CD14-positive monocyte (primary cell): ENCODE measurements at regions not wholly inside any gene's neighbourhood (a gene's known extent, or its start where the extent isn't known, plus 50 kb on each side); places are given as distances from the start of the nearest gene placed in this dataset.

ENCODE experiments used
- DNase-seq, 3 donors: peaks; one replicate each; pipeline ENCODE4 v3.0.0-alpha.2; 2011 to 2022
- H2AFZ ChIP-seq: 2 replicates; pipeline ENCODE4 v1.6.0; 2012; ENCODE audit warnings: mild to moderate bottlenecking, low read depth, low read length, inconsistent platforms; ENCODE audit not compliant: insufficient read depth, poor library complexity, severe bottlenecking
- H3K27ac ChIP-seq, 2 donors: 1 replicate in 1 of 2; 2 replicates in 1 of 2; pipeline ENCODE4 v1.5.1; 2012 to 2013; ENCODE audit warnings: low read length in 2 of 2, control low read depth in 1 of 2, inconsistent platforms in 1 of 2, low read depth in 1 of 2, mild to moderate bottlenecking in 1 of 2
- H3K27me3 ChIP-seq, 2 donors: one replicate each; pipeline versions ENCODE4 v1.6.0 to v1.6.1; 2011 to 2013; ENCODE audit warnings: low read length in 2 of 2; ENCODE audit not compliant: control insufficient read depth in 2 of 2, insufficient read depth in 2 of 2
- H3K36me3 ChIP-seq, 2 donors: replicated peaks in 1 of 2; 1 replicate in 1 of 2; 2 replicates in 1 of 2; pipeline versions ENCODE4 v1.5.1 to v1.6.1; 2012 to 2013; ENCODE audit warnings: low read length in 2 of 2, control low read depth in 1 of 2, inconsistent platforms in 1 of 2, mild to moderate bottlenecking in 1 of 2; ENCODE audit not compliant: insufficient read depth in 2 of 2, control insufficient read depth in 1 of 2
- H3K4me1 ChIP-seq, 2 donors: 1 replicate in 1 of 2; 2 replicates in 1 of 2; pipeline versions ENCODE4 v1.5.1 to v1.6.1; 2012 to 2013; ENCODE audit warnings: low read length in 2 of 2, control low read depth in 1 of 2, inconsistent platforms in 1 of 2, mild to moderate bottlenecking in 1 of 2, moderate library complexity in 1 of 2; ENCODE audit not compliant: insufficient read depth in 2 of 2, control insufficient read depth in 1 of 2
- H3K4me2 ChIP-seq: replicated peaks from 2 replicates; pipeline ENCODE3; 2012; ENCODE audit warnings: low read length, moderate library complexity, mild to moderate bottlenecking; ENCODE audit not compliant: poor library complexity, severe bottlenecking; ENCODE audit errors: extremely low read depth
- H3K4me3 ChIP-seq, 3 experiments: fragments of 200-600 bp in 1 of 3; sonication (generic) in 1 of 3; replicated peaks in 1 of 3; 1 replicate in 2 of 3; 2 replicates in 1 of 3; pipeline ENCODE4 v1.5.1; 2011 to 2013; ENCODE audit warnings: low read length in 3 of 3, mild to moderate bottlenecking in 3 of 3, control low read depth in 2 of 3, low read depth in 2 of 3, inconsistent platforms in 1 of 3, moderate library complexity in 1 of 3
- H3K79me2 ChIP-seq: 2 replicates; pipeline ENCODE4 v1.6.0; 2012; ENCODE audit warnings: mild to moderate bottlenecking, control low read depth, inconsistent platforms, low read length, moderate library complexity; ENCODE audit not compliant: insufficient read depth
- H3K9ac ChIP-seq: 2 replicates; pipeline ENCODE4 v1.6.0; 2017; ENCODE audit warnings: low read length, mild to moderate bottlenecking; ENCODE audit not compliant: insufficient read depth, poor library complexity, severe bottlenecking
- H3K9me3 ChIP-seq, 2 donors: replicated peaks in 1 of 2; 1 replicate in 1 of 2; 2 replicates in 1 of 2; pipeline versions ENCODE4 v1.5.1 to v1.6.1; 2012 to 2013; ENCODE audit warnings: low read length in 2 of 2, control low read depth in 1 of 2; ENCODE audit not compliant: control insufficient read depth in 1 of 2, insufficient read depth in 1 of 2
- H4K20me1 ChIP-seq: 2 replicates; pipeline ENCODE4 v1.6.0; 2012; ENCODE audit warnings: mild to moderate bottlenecking, low read length, control low read depth, moderate library complexity; ENCODE audit not compliant: insufficient read depth
- H3K27ac Mint-ChIP-seq, 7 donors: one replicate each; pipeline ENCODE4 v1.8.0; 2020; ENCODE audit warnings: mild to moderate bottlenecking in 7 of 7, mixed read lengths in 7 of 7, moderate library complexity in 6 of 7, inconsistent platforms in 2 of 7
- H3K27me3 Mint-ChIP-seq, 3 donors: one replicate each; pipeline ENCODE4 v1.8.0; 2021 to 2022; ENCODE audit warnings: low read depth in 3 of 3, mild to moderate bottlenecking in 3 of 3, mixed read lengths in 3 of 3, moderate library complexity in 3 of 3, inconsistent platforms in 1 of 3
- H3K36me3 Mint-ChIP-seq, 2 donors: one replicate each; pipeline ENCODE4 v1.8.0; 2020; ENCODE audit warnings: mixed read lengths in 2 of 2, inconsistent platforms in 1 of 2, mild to moderate bottlenecking in 1 of 2
- H3K4me1 Mint-ChIP-seq: one replicate; pipeline ENCODE4 v1.8.0; 2020; ENCODE audit warnings: mild to moderate bottlenecking, mixed read lengths
- H3K4me3 Mint-ChIP-seq, 2 donors: one replicate each; pipeline ENCODE4 v1.8.0; 2020; ENCODE audit warnings: mild to moderate bottlenecking in 2 of 2, mixed read lengths in 2 of 2, moderate library complexity in 1 of 2
- H3K9me3 Mint-ChIP-seq, 7 donors: one replicate each; pipeline ENCODE4 v1.8.0; 2020 to 2022; ENCODE audit warnings: mixed read lengths in 7 of 7, mild to moderate bottlenecking in 6 of 7, moderate library complexity in 6 of 7, inconsistent platforms in 2 of 7
- WGBS: methylation state at CpG from one replicate; pipeline ENCODE4 v1.1.5; 2013; ENCODE audit warnings: missing lambda C conversion rate; ENCODE audit not compliant: insufficient coverage; 5-methylcytosine and 5-hydroxymethylcytosine counted together
- intact Hi-C, 2 donors: fragments of 100-400 bp; cut with micrococcal nuclease; formaldehyde crosslinking; loops; one replicate each; pipeline versions ENCODE4 v1.15.0 to v1.15.1; 2023
- TF ChIP-seq, protein P1 (sequence below): fragments of 200-600 bp; IDR thresholded peaks from one replicate; pipeline ENCODE4 v1.8.0; 2022; ENCODE audit warnings: antibody characterized with exemption, mild to moderate bottlenecking

DNA sequence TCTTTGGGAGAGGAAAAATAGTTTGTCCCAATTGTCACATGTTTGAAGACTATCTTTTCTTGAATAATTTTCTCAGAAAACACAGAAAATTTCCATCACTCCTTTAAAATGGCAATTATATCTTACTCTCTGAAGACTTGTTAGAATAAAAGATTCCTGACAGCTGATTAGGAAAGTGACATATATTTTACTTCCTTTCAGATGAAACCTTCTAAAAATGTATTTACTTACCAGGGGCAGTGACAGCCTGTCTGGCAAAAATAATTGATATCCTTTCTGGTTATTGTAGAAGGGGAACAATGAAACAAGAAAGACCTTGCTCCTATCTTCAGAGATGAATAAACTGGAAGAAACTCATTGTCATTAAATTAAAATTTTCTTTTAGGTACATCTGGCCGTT lies 483.3 kb upstream of the GOLIM4 start:
- no peak overlapping the region for H3K9ac ChIP-seq
- H2AFZ ChIP-seq: no peak overlapping the region
- no peaks in the 10 kb centered on the region for H4K20me1 ChIP-seq
- peaks cover 0 to 1% (median 0%) of the 10 kb centered on the region in 7 donors for H3K9me3 Mint-ChIP-seq
- TF ChIP-seq, protein P1, sequence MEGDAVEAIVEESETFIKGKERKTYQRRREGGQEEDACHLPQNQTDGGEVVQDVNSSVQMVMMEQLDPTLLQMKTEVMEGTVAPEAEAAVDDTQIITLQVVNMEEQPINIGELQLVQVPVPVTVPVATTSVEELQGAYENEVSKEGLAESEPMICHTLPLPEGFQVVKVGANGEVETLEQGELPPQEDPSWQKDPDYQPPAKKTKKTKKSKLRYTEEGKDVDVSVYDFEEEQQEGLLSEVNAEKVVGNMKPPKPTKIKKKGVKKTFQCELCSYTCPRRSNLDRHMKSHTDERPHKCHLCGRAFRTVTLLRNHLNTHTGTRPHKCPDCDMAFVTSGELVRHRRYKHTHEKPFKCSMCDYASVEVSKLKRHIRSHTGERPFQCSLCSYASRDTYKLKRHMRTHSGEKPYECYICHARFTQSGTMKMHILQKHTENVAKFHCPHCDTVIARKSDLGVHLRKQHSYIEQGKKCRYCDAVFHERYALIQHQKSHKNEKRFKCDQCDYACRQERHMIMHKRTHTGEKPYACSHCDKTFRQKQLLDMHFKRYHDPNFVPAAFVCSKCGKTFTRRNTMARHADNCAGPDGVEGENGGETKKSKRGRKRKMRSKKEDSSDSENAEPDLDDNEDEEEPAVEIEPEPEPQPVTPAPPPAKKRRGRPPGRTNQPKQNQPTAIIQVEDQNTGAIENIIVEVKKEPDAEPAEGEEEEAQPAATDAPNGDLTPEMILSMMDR: no peak
- H3K4me1 ChIP-seq: no peaks in the 10 kb centered on the region
- no peaks in the 10 kb centered on the region for H3K36me3 ChIP-seq
- no peak overlapping the region for H3K27ac Mint-ChIP-seq
- H3K79me2 ChIP-seq: no peaks in the 10 kb centered on the region
- H3K9me3 ChIP-seq: no peaks in the 10 kb centered on the region
- H3K36me3 Mint-ChIP-seq: no peaks in the 10 kb centered on the region
- no peak overlapping the region for H3K4me3 ChIP-seq
- DNase-seq: no peak
- H3K27me3 ChIP-seq: no peaks in the 10 kb centered on the region
- intact Hi-C loops: no loop called here
- peaks cover 0 to 2% (median 1%) of the 10 kb centered on the region in 3 donors for H3K27me3 Mint-ChIP-seq
- no peaks in the 10 kb centered on the region for H3K4me1 Mint-ChIP-seq
- H3K4me3 Mint-ChIP-seq: no peak overlapping the region
- WGBS: no CpG with 5 or more reads among the region's 1 CpG
- H3K27ac ChIP-seq: no peak overlapping the region
- H3K4me2 ChIP-seq: no peak overlapping the region

DNA sequence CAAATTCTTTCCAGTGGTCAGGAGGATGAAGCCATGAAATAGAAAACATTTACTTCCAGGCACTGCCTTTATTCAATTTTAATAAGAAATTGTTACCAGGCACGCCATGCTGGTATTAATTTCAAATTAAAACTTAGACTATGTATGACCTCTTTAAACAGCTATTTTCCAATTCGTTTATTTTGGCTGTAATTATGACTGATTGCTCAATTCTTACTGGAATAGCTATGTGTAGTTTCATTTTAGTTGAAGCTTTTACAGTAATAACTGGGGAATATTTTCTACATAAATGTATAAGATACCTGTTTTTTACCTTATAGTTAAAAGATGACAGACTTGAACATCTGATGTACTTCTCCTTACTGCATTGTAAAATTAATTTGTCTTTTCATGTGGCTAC lies 480.0 kb upstream of the GOLIM4 start:
- peaks cover 0 to 2% (median 0%) of the 10 kb centered on the region in 3 donors for H3K27me3 Mint-ChIP-seq
- no peaks in the 10 kb centered on the region for H3K4me1 Mint-ChIP-seq
- Histone ChIP-seq H3K27ac (no peak overlapping the region), H3K4me2 (no peak overlapping the region), H4K20me1 (no peaks in the 10 kb centered on the region), H3K27me3 (no peaks in the 10 kb centered on the region), H3K9me3 (no peaks in the 10 kb centered on the region), H3K9ac (no peak overlapping the region), H3K36me3 (no peaks in the 10 kb centered on the region), H3K4me1 (no peaks in the 10 kb centered on the region), H3K79me2 (no peaks in the 10 kb centered on the region), H2AFZ (no peak overlapping the region), H3K4me3 (no peak overlapping the region)
- no peak for DNase-seq
- WGBS: no CpG with 5 or more reads among the region's 2 CpGs
- intact Hi-C loops: no loop called here
- no peak overlapping the region for H3K27ac Mint-ChIP-seq
- TF ChIP-seq, protein P1: no peak
- H3K4me3 Mint-ChIP-seq: no peak overlapping the region
- peaks cover 0 to 1% (median 0%) of the 10 kb centered on the region in 7 donors for H3K9me3 Mint-ChIP-seq
- H3K36me3 Mint-ChIP-seq: no peaks in the 10 kb centered on the region
